H54 (cell line): ENCODE measurements at regions not wholly inside any gene's neighbourhood (a gene's known extent, or its start where the extent isn't known, plus 50 kb on each side); places are given as distances from the start of the nearest gene placed in this dataset.
"Not testable (repeated sequence)": the region's sequence is repeated elsewhere in the genome, so short reads cannot be mapped to it uniquely, and the experiment has no call there.

Experiments used
- DNase-seq: peaks from one replicate; pipeline ENCODE4 v3.0.0; 2011; ENCODE audit warnings: low spot score, mixed read lengths; ENCODE audit not compliant: insufficient read length
- FAIRE-seq: peaks from 3 replicates; lab custom pipeline; 2011; peaks lifted over from hg19 to GRCh38; lab: Jason Lieb, UNC
- POLR2A ChIP-seq: IDR thresholded peaks from 2 replicates; pipeline ENCODE4 v1.6.1; 2011; ENCODE audit warnings: low read depth, mild to moderate bottlenecking, low read length

DNA sequence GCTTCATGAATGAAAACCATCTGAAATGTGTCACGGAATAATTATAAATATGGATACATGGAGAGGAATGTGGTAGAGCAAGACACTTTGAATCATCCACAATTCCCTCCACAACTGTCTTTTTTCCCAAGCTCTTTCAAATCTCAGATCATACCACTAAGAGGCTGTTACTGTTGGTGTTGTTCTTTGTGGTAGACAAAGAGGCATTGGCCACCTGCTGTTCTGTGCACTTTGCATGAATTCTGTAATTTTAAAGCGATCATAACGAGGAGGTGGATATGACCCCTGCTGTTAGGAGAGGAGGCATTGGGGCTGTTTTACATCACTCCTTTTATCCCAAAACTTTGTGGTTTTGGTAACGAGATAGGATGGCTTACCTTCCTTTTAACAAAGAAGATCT is 141.2 kb upstream of the KLF6 start:
- no peak for FAIRE-seq
- no peak for TF ChIP-seq POLR2A
- no peak for DNase-seq

DNA sequence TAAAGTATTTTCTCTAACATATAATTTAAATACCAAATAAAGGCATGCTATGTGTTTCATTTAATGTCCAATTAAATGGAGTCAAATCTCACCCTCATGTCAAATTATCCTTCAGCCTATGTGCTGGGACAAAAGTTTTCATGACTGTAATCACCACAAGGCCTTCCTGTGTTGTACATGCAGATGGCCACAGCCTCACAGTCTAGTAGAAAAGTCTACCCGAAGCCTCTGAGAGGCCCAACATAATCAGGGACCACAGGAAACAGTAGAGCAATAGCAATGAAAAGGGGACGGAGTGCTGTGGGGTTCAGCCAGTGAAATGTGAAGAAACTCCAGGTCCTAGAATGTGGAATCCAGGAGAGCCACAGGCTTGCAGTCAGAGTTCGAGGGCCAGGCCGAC is 140.2 kb upstream of the KLF6 start:
- TF ChIP-seq POLR2A: no peak
- DNase-seq (no peak), FAIRE-seq (no peak)

DNA sequence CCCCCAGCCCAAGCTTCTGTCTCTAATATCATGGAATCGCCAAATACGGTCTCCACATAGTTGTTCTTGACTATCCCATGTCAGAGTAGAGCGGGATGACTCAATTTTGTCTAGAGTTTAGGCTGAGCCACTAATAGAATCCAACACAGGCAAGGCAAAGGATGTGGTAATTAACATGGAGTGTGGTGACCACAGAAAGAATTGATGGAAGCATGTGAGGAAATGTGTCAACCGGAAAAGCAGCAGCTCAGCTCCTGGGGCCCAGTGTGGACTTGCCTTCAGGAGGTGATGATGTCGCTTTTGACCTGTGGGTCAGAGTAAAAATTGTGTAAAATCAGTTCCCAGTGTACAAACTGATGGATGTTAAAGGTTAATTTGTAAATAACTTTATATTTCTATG is 139.3 kb upstream of the KLF6 start:
- peak; percentile 76 for FAIRE-seq
- TF ChIP-seq POLR2A: no peak
- DNase-seq: peak; percentile 42

DNA sequence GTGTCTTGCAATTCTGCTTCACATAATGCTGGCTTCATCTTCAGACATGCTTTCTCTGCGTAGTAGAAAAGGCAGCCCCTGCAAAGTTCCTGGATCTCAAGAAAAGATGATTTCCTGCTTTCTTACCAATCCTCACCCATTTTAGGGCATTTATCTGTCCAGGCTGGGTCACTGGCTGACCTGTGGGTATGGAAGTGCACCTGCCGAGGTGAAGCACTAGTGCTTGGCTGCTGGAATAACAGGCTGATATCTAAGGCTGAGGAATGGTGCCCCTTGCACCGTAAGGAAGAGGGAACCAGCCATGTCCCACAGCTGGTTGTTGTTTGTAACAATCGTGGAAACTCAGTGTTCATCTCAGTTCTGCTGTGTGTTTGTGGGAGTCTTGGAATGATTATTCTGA is 138.0 kb upstream of the KLF6 start:
- no peak for TF ChIP-seq POLR2A
- FAIRE-seq (no peak), DNase-seq (no peak)

DNA sequence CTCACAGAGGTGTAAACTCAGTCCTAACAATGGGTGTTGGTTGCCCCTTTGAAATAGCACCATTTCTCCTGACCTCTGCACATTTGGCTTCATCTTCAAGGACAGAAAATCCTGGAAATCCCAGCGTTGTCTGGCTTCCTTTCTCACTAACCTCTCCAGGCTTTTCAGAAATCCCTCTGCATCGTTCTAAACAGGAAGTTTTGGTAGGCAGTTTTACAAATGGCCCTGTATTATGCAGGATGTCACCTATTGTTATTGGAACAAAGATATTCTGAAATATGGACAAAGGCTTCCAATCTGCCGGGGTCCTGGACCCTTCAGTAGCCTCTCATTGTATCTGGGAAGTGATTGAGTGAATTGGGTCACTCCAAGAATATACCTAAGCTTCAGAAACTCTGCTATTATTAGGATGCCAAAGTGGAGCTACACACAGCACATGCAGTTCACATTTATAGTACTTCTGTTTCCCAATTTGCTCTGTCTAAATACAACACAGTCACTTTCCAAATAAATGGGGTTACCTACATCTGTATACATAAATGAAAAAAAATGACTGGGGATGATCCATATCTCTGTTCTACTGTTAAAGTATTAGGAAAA is 134.8 kb upstream of the KLF6 start:
- no peak for DNase-seq
- no peak for FAIRE-seq
- TF ChIP-seq POLR2A: no peak

DNA sequence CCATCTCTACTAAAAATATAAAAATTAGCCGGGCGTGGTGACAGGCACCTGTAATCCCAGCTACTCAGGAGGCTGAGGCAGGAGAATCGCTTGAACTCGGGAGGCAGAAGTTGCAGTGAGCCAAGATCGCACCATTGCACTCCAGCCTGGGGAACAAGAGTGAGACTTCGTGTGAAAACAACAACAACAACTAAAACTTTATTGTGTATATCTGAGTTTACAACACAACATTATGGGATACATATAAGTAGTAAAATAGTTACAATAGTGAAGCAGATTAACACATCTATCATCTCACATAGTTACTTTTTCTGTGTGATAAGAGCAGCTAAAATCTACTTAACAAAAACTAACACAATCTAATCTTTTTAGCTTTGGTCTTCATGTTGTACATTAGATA is 132.4 kb upstream of the KLF6 start:
- not testable (repeated sequence) for DNase-seq, FAIRE-seq

DNA sequence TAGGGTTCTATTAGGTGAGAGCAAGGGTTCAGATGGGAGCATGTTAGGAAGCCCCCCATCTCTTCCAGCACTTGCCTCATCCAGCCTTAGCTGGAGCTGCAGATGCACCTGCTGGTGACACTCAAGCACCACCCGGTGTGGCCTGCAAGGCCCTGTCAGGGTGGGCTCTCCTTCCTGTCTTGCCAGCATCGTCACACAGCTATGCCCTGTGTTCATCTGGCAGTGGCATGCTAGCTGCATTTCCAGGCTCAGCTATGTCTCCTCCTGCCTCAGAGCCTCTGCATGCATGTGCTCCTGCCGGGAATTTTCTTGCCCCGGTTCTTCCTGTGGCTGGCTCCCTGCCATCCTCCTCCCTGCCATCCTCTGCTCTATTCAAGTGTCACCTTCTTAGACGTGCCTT is 129.7 kb upstream of the KLF6 start:
- DNase-seq (no peak), FAIRE-seq (no peak)
- TF ChIP-seq POLR2A: no peak

DNA sequence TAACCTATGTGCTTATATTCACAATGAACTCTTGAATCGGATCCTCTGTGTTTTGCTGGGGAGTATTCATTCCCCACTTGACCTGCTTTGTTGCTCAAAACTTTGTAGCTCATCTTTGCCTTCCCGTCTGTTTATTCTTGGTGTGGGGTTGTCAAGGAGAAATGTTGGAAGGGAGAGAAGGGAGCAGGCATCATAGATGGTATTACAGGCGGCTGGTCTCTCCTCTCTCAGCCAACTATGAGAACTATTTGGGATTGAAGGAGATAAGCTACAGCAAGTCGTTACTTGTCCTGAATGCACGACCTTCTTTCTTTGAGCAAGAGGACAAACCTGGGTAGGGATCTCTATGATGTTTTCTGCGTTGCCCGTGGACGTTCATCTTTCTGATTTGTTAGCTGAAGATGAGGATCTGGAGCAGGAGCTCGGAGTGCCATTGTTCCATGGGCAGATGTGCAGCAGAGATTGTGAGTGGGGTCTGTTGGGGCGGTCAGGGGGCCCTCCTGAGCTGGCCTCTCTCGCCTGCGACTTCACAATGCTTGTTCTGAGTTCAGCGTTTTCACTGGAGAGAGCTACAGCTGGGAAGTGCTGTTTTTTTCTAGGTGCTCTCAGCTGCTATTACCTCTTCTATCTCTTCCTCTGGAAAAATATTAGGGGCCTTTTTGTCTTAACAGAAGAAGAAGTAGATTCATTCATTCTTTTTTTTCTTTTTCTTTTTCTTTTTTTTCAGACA is 126.9 kb upstream of the KLF6 start:
- no peak for FAIRE-seq
- no peak for TF ChIP-seq POLR2A
- DNase-seq: no peak

DNA sequence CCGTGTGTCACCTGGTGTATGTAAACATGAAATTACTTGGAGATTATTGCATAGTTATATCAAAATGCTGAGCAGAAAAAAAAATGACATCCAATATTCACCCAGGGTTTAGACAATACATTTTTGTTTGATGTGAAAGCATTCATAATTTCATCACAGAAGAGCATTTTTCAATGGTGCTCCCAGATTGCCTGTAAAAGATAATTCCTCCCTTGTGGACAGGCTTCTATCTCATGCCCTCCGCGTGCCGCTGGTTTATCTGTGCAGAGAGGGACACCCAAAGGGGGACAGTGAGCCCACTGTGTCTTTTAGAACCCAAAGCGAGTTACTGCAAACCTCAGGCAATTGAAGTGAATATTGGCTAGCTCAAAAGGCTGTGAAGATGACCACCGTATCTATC is 126.2 kb upstream of the KLF6 start:
- no peak for DNase-seq
- no peak for FAIRE-seq

DNA sequence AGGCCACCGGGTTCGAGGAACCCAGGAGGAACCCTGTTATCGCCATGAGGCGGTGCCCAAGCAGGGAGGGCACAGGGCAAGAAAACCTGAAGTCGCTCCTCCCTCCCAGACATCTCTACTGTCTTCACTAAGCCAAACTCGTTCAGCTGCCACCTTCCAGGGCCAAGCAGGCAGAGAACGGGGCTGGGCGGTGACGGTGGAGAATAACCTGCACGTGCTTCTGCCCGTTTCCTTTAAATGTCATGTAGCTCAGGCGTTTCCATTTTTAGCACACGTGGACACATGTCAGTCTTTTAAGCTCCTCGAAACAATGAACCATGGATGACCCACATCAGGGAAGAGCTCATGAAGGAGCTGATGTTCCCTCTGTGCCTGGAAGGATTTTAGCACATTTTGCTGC is 124.3 kb upstream of the KLF6 start:
- no peak for TF ChIP-seq POLR2A
- no peak for FAIRE-seq
- DNase-seq: no peak

More for the DNA sequence above, 126.2 kb upstream of the KLF6 start:
- TF ChIP-seq POLR2A: no peak

DNA sequence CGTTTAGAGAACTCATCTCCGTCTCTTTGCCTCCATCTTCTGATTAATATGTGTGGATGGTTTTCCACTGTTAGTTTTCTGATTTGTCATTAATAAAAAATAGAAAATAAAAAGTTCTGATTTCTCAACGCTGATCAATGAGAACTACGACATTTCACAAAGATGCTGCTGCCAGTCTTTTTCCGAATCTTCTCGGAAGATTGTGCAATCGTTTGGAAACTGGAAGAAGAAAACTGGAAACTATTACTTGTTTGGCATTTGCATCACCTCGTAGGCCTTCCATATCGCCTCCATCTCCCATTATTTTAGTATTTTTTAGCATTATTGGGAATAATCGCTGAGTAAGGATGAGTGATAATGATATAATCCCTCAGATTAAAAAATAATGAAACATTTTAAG is 123.2 kb upstream of the KLF6 start:
- no peak for TF ChIP-seq POLR2A
- DNase-seq (no peak), FAIRE-seq (no peak)

DNA sequence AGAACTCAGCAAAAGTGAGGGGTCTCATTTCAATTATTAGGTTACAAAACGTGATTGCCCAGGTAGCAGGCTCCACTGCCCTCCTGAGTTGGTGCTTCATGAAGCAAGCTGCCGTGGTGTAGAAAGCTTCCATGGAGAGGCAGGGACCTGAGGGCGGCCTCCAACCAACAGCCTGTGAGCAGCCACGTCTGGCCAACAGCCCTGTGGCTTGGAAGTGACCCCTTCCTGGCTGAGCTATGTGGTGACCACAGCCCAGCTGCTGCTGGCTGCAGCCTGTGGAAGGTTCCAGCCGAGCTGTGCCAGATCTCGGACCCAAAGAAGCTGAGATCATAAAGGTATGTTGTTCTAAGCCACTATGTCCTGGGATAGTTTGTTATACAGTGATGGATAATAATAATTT is 122.5 kb upstream of the KLF6 start:
- DNase-seq (no peak), FAIRE-seq (no peak)
- no peak for TF ChIP-seq POLR2A

DNA sequence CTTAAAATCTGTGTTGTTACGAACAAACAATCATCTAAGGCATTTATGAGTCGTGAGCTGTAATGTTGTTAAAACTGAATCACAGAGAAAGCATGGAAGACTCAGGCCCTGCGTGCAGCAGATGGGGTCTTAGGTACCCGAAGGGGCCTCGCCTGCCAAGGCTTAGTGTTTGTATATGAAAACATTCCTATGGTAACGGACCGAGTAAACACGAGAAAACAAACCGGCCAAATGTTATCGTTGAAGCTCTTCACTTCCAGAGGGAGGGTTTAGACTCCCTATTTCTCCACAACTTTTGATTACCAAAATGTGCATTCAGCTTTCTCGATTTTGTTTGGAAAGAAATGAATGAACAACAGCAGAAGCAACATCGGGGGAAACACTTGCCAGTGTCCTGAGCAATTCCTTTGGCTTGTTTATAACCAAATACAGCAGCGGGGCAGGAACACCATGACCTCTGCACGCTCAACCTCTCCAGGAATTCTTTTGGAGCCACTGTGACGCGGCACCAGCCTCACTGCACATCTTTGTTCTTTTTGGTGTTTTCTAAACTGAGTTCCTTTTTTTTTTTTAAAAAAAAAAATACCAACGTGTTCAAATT is 121.6 kb upstream of the KLF6 start:
- DNase-seq (no peak), FAIRE-seq (no peak)
- TF ChIP-seq POLR2A: no peak

DNA sequence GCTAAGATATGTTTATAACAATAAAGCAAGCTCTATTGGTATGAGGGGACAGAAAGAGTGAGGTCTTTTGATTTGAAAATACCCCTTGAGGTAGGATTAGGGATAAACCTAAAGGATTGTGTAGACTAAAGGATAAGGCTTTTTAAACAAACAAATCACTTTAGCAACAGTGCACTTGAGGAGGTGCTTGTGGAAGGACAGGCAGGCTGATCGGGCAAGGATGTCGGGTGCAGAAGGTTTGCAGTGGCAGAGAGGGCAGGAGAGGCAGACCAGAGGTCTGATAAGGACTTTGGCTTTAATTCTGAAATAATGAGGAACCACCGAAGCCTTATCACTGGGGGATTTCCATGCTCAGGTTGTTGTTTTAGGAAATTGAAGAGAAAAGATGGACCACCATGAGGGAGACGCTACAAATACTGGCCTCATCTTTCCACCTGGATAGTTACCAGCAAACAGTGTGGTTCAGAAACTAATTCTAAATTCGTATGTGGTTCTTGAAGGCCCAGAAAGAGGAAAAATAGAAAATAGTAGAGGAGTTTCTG is 119.5 kb upstream of the KLF6 start:
- no peak for TF ChIP-seq POLR2A
- DNase-seq (no peak), FAIRE-seq (no peak)
